NCI-H2196 (cell line): ENCODE measurements at regions not wholly inside any gene's neighbourhood (a gene's known extent, or its start where the extent isn't known, plus 50 kb on each side); places are given as distances from the start of the nearest gene placed in this dataset.

Source experiments
- DNase-seq: peaks from one replicate; lab custom pipeline; 2025; ENCODE audit not compliant: unreplicated experiment; lab: John Stamatoyannopoulos, UW

- no peak for DNase-seq
Measured at GRCh38 chr5:125152461-125153189, 406.2 kb upstream of the ZNF608 start.

DNA sequence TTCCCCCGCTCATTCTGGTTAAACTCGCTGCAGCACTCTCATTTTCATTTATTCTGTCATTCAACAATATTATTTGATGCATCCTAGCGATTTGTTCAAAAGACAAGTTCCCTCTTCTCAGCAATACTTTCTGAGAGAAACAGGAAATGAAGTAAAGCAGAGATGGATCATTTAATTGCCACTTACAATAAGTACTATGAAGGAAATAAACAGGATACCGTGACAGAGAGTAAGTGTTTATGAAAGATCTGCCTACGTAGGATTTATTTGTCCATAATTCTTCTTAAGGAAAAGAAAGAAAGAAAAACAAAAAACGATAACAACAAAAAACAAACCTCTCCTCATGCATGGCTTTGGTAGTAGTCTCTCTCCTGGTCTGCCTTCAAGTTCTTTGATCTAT is 406.8 kb upstream of the ZNF608 start:
- DNase-seq, result no peak

GRCh38 chr5:125154301-125155110 is 408.1 kb upstream of the ZNF608 start:
- no peak for DNase-seq

DNA sequence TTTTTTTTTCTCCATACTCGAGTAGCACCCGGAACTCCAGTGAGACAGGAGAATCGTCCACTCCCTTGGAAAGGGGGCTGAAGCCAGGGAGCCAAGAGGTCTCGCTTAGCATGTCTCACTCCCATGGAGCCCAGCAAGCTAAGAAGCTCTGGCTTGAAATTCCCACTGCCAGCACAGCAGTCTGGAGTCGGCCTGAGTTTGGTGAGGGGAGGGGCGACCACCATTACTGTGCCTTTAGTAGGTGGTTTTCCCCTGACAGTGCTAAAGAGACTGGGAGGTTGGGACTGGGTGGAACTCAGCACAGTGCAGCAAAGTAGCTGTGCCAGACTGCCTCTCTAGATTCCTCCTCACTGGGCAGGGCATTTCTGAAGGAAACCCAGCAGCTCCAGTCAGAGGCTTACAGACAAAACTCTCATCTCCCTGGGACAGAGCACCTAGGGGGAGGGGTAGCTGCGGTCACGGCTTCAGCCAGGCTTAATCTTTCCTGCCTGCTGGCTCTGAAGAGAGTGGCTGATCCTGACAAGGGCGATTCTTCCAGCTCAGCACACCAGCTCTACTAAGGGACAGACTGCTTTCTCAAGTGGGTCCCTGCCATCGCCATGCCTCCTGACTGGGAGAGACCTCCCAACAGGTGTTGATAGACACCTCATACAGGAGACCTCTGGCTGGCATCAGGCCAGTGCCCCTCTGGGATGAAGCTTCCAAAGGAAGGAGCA is 414.5 kb upstream of the ZNF608 start:
- DNase-seq, result no peak

DNA sequence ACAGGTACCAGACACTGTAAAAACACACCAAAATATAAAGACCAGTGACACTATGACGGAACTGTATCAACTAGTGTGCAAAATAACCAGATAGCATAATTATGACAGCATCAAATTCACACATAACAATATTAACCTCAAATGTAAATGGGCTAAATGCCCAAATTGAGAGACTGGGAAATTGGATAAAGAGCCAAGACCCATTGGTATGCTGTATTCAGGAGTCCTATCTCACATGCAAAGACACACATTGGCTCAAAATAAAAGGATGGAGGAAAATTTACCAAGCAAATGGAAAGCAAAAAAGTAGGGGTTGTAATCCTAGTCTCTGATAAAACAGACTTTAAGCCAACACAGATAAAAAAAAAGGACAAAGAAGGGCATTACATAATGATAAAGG is 416.3 kb upstream of the ZNF608 start:
- no peak for DNase-seq

DNA sequence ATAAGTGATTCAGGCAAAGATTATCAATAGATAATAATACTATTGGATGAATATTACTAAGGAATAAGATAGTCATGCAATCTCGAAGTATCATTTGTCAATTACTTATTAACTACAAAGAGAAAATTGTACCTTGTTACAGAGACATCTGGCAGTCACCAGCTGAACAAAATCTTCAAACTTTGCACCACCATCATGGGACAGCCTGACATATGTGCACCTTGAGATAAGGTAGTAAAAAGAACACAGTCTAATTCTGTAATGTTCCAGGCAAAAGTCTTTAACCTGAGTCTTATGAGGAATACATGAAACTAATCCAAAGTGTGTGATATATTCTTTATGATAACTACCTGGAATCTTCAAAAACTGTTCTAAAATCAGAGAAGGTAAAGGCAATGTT is 423.0 kb upstream of the ZNF608 start:
- no peak for DNase-seq

DNA sequence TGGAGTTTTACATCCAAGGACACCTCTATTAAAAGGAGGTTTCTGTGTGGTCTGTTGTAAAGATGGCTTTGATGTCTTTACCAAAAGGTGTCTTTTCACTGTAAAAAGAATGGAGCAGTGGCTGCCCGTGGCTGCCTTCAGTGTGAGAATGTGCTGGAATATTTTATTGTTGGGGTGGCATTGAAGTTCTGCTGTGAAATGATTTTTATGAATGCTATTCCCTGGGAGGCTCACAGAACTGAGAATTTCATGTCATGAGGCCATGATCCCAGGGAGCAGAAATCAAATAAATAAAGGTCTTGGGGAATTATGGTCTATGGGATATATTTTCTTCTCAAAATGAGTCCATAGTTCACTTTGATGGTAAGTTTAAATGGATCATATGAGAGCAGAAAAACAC is 425.2 kb upstream of the ZNF608 start:
- DNase-seq, result no peak

GRCh38 chr5:125175348-125176004 is 429.0 kb upstream of the ZNF608 start:
- no peak for DNase-seq

DNA sequence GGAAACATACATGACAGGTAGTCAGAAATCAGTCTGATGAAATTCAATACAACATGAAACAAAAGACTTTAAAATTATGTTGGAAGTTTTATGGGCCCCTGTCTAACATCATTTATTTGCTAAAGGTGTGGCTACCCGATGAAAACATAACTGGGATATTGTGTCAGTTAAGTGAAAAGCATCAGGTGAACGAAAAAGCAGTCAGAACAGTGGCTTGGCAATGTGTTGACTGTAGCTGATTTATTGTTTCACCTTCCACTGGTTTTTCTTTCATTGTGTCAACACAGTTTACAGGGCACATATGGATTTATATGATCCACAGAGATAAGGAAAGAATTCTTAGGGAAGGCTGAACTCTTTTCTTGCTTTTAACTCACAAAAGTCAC is 429.6 kb upstream of the ZNF608 start:
- DNase-seq, result no peak

GRCh38 chr5:125177340-125177739 is 430.9 kb upstream of the ZNF608 start:
- no peak for DNase-seq

- no peak for DNase-seq
Measured at GRCh38 chr5:125179612-125180011, 433.2 kb upstream of the ZNF608 start.

DNA sequence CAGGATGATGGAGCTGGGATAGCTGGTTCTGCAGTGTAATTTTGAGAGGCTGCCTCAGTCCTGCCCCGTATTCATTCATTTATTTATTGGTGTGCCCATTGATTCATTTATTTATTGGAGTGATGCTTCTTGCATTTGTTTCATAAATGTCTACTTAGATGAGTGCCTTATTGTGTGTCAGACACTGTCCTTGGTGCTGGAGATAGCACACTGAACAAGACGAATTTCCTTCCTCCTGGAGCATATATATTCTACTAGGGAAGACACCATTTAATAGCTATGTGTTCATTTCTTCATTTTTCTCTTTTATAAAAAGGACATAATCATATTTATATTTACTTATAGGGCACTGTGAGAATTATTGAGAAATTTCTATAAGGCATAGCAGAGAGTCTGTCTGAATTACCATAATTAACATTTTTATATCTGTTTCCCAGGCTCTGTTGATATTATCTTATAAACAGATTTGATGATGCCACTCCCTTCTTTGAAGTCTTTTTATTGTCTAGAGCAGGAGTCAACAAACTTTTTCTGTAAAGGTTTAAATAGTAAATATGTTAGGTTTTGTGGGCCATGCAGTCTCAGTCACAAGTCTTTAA is 433.9 kb upstream of the ZNF608 start:
- DNase-seq, result no peak

GRCh38 chr5:125181159-125181558 is 434.7 kb upstream of the ZNF608 start:
- no peak for DNase-seq

GRCh38 chr5:125181955-125182354 is 435.5 kb upstream of the ZNF608 start:
- DNase-seq, result no peak

GRCh38 chr5:125185740-125186139 is 439.3 kb upstream of the ZNF608 start:
- DNase-seq, result no peak

GRCh38 chr5:125186911-125187375 is 440.5 kb upstream of the ZNF608 start:
- no peak for DNase-seq

DNA sequence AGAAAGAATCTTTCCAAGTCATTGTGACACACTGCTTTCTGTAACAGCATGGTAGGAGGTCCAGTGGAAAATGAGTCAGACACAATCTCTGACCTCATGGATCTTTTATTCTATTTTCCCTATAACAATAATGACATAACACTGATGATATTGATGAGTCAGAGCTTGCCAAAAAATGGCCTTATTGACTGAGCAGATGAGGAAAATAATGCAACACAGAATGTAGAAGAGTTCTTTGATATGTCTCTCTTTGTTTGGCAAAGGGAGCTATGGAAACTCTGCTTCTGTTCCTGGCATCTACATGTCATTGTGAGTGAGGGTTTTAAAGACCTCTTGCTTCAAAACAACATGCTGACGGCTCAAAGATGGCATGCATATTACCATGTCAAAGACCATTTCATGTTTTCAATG is 443.1 kb upstream of the ZNF608 start:
- DNase-seq, result no peak

- peak; percentile 51 for DNase-seq
Measured at GRCh38 chr5:125190232-125191087, 444.0 kb upstream of the ZNF608 start.

DNA sequence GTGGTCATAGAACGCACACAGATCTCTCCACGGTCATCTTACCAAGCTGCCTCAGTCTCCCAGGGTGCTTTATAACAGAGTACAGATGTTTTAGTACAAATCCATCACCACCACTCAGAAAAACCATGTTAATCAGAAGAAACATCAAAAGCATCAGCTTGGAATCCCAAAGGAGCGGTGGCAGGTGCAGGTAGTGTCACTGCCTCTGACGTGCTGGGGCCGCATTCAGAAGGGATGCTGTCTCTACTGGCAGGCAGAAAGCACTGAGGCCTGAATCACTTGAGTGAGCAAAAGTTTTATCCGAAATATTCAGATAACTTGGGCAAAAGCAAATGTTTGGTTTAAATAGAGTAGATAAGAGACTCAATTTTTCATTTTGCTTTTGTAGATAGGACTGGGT is 448.4 kb upstream of the ZNF608 start:
- no peak for DNase-seq
